ENCODE measurements at regions not wholly inside any gene's neighbourhood (a gene's known extent, or its start where the extent isn't known, plus 50 kb on each side); places are given as distances from the start of the nearest gene placed in this dataset.

DNA sequence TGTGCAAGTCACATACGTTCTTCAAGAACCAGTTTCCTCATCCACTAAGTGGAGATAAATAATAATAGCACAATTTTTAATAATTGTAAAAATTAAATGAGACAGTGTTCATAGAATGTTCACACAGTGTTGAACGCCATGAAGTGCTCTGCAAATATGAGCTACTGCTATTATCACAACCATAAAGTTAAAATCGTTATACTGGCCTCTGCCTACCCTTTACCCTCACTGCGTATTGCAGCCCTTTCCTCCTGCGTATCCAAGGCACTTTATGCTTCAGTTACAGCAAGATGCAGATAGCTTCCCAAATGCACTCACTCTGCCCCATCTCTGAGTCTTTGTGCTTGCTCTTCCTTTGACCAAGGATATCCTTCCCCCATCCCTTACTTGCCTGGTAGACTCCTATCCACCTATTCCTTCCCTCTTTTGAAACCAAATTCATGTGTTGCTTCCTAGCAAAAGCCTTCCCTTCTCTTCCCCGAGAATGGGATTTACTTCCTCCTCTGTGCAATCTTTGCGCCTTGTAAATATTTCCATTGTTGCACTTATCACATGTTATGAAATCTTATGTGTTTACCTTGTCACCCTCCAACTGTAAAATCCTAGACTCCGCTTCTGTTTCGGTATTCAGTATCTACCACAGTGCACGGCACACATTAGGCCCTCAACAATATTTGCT lies 196.9 kb downstream of the ADAMTS15 start:
- DNase-seq = no peak

DNA sequence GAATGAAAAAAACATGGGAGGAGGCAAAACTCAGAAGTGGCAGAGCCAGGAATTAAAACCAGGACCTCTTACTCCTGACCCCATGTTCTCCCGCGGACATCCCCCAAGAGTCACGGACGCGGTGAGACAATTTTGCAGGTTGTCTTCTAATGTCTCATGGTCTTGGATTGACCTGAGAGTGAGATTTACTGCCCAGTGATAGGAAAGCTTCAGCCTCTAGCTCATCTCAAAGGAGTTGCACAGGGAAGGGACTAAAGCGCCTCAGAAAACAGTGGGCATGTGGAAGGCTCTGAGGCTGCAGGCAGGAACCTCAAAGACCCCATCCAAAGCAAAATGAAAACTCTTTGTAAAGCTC lies 197.4 kb downstream of the ADAMTS15 start:
- DNase-seq = no peak

DNA sequence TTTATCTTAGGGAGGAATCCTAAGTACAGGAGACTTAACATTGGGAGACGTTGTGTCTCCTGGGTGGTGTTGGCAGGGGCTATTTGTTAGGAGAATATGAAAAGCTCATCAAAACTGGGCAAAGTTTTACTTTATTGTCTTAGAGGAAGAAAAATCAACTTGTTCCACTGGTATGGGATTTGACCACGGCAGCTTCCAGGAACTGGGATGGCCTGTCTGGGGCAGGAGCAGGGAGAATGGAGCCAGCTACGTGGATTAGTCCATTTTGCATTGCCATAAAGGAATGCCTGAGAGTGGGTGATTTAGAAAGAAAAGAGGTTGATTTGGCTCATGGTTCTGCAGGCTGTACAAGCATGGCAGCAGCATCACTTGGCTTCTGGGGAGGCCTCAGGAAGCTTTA lies 198.4 kb downstream of the ADAMTS15 start:
- no peak for DNase-seq

DNA sequence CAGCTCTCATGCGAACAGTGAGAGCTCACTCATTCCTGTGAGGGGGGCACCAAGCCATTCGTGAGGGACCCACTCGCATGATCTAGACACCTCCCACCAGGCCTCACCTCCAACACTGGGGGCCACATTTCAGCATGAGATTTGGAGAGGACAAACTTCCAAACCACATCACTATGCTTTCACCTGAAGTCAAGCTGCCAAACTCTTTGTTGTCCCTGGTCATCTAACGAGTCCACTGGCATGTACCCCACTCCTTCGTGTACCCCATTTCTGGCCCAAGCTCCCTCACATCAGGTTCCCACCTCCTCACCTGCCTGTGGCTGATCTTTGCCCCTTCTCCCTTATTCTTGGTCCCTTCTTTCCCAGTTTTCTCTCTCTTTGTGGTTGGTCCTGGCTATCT lies 198.9 kb downstream of the ADAMTS15 start:
- no peak for DNase-seq

DNA sequence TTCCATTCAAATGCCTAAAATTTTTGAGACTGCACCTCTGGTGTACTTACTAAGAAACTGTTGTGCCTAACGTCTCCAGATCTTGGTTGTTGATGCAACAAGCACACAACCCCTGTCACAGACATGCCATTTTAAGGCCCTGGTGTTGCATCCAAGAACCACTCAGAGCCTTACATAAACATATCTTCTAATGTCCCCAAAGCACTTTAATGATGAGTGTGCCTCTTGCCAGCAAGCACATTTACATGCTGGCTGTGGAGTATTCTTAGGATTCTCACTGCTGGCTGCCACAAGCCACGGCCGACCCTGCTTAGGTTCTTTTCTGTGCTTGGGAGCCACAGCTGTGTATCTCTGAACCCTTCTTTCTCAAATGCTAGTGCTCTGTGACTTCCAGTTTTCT lies 201.4 kb downstream of the ADAMTS15 start:
- DNase-seq = no peak

DNA sequence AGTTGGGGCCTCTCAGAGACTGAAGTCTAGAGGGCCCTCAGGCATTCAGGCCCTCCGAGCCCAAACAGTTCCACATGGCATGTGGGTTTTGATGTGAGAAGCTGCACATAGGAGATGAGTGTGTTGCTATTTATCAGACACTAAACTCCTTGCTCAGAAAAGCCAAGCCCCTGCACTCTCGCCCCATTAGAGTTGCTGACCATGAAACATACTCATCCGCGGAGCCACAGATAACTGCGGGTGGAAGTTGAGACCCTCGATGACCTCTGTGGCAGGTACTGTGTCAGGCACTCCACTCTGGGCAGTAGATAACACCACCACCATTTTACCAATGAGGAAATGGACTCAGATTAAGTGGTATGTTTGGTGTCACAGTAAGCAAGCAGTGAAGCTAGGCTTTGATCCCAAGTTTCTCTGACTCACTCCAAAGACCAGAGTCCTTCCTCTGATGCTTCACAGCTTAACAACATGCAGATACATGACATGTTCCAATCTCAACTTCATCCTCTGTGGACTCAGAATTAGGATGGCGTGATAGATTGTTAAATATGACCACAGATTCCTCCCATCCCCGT lies 202.1 kb downstream of the ADAMTS15 start:
- no peak for DNase-seq

DNA sequence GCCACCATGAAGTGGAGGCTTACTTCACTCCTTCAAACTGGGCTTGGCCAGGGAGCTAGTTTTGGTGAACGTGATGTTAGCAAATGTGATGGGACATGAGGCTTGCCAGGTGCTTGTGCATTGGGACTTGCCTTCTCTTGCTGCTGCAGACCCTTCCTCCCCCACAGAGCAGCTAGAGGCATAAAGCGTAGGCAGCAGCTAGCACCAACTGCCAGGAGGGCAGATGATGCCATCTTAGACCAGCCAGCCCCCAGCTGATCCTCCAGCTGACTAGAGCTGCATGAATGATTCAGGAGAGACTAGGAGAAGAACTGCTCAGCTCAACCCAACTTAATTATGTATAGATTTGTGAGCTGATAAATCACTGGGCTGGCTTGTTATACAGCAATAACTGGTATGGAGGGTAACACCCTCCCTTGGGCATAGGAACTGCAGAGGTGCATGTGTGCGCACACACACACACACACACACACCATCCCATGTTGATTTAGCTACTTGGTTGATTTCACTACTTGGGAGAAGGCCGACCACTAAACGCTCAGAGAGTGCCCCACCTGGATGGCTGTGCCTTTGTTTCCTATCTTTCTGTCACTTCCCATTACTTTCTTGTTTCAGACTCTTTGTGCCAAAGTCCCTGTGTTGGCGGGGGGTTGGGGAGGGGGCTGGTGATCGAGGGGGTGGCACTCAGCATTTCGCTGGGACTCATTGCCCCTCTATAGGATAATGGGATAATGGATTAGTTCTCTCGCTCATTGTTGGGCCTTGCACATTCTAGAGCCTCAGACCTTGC lies 202.8 kb downstream of the ADAMTS15 start:
- no peak for DNase-seq

DNA sequence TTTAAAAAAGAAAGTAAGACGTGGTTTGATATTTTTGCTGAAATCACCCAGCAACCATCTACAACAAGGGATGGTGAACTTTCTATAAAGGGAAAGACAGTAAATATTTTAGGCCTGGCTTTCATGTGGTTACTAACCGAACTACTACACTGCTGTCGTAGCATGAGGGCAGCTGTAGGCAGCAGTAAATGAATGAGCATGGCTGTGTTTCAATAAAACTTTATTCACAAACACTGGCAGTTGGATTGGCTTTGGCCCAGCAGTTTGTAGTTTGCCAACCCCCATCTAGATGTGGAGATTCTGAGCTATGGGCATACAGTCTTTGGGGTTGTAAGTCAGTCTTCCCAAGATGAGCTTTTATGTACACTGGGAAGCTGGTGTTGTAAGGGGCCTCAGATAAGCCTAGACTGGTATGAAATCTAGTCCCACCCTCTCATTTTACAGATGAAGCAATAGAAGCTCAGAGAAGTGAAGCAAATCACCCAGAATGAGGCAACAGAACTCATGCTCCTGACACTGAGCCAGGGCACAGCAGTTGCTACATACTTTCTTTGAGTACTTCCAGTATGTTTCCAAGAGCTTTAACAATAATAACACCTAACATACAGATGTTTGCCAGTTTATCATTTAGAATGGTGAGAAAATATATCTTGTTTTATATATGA lies 204.4 kb downstream of the ADAMTS15 start:
- no peak for DNase-seq

DNA sequence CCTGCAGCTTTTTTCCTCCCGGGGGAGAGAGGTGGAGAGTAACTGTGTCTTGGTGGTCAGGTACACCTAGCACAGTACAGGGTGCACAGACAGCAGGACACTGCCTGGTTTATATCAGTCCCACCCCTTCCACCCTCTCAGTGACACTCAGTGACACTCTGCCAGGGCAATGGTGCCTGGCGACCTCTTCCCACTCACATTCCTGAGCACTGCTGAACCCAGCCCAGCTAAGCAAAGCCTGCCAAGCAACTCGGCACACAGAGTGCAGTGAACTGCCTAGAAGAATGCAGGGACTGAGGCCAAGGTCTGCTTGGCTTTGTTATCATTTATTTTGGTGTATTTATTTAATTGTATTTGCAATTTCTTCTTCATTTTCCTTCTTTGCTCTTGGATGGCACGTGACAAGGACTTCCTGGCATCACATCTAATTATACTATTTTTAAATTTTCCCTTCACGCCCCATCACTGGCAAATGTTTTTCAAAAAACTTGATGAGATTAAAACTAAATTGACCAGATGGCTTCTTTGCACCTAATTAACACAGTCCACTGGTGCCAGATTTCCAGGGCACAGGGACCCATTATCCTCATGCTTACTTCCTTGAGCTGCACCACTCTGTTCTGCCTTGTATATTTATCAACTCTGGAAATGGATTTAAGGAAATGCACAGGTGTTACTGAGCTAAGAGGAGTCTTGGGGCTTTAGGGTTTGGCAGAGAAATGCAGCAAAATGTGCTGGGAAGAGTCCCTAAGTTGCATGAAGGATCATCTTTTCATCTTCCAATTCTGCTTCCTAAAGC lies 205.6 kb downstream of the ADAMTS15 start:
- no peak for DNase-seq

DNA sequence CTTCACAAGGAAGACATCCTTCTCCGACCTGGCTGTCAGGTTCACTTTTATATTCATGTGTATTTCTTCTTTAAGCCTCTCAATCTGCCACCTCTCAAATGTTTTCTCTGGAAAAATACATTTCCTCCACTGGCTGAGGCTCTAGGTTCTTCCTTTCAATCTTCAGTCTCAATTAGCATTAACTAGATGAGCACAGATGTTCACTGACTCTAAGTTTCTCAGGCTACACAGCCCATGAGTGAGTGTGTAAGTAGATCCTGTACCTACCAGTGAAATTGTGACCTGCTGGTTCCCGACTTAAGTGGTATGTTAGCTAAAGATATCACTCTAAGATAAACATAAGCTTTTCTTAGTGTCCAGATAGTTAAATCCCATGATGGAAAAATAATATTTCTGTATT lies 206.9 kb downstream of the ADAMTS15 start:
- no peak for DNase-seq

DNA sequence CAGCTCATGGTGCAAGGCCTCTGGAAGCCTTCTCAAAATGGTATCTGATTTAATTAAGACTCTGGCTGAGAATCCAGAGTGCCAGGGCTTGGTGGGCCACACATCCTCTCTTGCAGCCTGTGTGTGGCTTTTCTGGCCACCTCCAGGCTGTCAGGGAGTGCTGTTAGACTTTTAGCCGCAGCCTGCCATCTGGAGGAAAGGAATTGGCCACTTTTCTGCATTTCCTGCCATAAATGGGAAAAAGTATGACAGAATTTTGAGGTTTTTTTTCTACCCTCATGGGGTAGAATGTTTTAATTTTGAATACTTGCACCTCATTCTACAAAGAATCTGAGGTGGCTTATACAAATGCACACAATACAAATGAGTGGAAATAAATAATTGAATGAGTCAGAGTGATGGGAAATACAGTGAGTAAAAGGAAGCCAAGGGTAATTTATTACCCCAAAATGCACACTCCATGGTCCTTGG lies 218.4 kb downstream of the ADAMTS15 start:
- DNase-seq = no peak

DNA sequence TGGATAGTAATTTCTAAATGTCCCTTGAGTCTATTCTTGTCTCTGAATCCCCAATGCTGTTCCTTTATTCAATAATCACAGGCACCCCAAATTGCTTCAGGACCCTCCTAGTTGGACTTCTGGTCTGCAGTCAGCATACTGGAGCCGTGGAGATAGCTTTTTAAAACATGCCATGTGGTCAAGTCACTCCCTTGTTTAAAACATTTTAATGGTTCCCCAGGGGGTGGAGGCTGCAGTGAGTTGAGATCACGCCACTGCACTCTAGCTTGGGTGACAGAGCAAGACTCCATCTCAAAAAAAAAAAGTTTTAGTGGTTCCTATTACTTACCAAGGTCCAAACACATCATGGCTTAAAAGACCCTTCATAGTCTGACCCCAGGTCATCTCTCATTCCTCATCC lies 220.3 kb downstream of the ADAMTS15 start:
- DNase-seq = no peak

DNA sequence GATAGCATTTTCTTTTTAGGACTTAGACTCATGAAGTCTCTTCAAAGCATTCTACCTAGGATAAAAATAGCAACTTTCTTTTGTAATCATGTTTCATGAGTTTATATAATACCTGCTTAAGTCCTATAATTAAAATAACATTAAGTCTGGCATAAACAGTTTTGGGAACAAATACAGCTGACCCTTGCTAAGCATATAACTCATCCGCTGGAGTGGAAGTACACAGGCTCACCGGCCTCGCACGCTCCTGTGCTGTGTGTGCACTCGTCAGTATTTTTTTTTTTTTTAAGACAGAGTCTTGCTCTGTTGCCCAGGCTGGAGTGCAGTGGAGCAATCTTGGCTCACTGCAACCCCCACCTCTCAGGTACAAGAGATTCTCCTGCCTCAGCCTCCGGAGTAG lies 221.8 kb downstream of the ADAMTS15 start:
- no peak for DNase-seq

DNA sequence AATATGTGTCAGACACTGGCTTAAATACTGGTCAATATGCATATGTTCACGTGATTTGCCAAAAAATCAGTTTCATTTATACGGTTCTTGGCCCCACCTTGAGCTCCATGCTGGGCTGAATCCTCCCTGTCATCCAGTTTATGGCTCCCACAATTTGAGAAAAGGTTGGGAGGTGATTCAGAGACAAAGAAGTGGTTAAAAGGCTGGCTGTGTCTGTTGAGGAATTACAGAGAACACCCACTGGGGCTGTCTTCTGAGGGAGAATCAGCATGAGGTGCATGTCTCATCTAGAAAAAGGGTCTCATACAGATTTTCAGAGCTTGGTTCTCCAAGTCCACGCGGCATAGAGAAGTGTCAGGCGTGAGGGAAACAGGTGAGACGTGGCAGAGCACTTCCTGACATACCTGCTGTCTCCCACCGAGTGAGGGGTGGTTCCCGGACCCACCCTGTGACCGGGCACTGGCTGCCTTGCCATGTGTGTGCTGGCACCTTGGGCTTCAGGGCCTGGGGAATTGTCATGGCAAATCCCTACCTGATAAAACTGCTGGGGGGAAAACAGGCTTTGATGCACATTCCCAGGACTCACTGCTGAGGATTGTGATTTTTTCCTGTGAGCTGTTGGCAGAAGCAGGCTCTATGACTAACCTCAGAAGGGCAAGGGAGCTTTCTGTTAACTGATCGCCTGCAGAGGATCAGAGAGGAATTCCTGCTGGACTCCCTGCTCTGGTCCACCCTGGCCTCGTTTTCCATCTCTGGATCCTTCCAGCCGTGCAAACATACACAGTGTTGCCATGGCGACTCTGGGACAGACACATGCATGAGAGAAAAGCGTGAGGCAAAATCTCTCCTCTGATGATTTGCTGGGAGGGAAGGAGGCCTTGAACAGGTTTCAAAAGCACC lies 223.6 kb downstream of the ADAMTS15 start:
- DNase-seq = no peak

DNA sequence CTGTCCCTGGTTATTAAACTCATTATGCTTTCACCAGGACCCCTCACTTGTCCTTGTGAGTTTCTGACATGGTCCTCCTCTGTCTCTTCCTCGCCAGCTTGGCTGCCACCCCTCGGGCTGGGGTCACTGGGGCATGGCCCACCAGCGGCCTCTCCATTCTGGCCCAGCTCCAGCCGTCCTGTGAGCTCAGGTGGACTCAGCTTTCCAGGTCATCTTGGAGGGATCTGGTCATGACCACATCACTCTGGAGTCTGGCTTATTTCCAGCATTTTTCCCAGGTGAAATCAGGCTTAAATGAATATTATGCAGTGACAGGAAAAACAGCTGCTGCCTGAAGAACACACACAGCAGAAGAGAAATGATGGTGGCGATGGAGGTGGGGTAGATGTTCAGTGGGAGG lies 224.5 kb downstream of the ADAMTS15 start:
- no peak for DNase-seq

DNA sequence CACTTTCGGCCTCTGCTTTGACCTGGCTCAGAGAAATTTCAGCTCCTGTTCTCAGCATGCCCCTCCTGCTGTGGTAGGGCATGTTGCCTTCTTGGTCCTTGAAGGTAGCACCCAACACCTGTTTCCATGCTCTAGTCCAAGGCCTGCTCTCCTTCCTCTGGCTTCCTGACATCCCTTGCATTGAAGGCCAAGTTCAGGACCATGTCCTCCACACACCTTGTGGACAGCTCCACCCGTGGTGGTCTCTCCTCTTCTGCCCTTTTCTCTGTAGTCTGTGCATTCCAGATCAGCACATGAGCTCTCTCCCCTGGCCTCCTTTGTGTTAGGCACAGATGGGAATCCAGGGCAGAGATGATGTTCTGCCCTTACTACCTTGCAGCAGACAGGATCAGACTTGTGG lies 225.3 kb downstream of the ADAMTS15 start:
- no peak for DNase-seq

DNA sequence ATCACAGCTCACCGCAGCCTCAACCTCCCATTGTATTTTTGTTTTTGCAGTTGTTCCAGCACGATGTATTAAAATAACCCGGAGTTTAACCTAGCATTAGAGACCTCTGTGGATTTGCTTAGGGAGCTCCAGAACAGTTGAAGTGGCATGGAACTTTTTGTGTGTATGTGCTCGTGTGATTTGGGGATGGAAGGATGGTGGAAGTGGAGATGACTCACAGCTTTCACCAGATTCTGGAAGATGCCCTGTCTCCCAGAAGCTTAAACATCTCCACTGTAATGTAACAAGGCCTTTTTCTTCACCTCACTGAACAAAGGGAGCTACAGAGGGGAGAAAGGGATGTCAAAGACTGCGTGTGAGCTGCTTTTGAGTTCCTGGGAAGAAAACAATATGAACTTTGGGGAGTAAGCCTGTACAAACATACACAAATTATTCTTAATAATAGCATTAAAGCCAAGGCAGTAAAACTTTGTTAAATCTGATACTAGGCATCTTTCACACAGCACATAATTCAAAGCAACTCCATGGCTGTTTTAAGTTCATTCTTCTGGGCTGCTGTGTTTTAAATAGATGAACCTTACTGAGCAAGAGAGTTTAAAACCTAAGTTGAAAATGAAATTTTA lies 226.4 kb downstream of the ADAMTS15 start:
- DNase-seq = no peak

DNA sequence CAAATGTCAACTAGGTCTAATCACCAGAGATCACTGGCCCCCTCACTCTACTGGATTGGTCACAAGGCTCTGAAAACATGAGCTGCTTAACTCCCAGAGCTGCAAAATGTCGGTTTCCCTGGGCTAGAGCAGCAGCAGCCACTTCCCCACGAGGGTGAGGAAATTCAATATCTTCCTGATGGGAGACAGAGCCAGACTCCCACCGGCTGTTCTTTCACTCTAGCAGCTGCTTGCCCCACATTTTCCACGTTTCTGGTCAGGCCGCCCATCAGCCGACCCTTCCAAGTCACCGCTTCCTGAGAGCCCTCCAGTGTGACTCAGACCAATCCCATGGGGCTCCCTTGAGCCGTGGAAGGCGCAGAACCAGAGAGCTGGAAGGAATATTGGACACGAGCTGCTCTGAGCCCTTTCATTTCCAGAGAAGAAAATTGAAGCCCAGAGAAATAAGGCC lies 227.0 kb downstream of the ADAMTS15 start:
- no peak for DNase-seq

DNA sequence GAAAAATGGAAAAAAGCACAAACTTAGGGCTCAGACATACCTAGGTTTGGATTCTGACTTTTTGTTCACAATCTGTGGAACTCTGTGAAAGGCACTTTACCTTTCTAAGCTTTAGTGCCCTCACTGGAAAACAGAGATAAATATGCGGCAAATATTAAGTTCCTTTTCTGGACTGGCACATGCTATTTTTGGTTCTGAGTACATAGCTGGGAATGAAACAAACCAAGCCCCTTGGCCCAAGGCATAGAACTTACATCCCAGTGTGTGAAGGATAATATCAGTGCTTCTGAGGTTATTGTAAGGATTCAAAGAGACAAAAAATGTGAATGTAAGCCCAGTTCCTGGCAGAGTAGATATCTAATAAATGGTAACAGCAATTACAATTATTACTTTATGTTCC lies 227.5 kb downstream of the ADAMTS15 start:
- DNase-seq = no peak

DNA sequence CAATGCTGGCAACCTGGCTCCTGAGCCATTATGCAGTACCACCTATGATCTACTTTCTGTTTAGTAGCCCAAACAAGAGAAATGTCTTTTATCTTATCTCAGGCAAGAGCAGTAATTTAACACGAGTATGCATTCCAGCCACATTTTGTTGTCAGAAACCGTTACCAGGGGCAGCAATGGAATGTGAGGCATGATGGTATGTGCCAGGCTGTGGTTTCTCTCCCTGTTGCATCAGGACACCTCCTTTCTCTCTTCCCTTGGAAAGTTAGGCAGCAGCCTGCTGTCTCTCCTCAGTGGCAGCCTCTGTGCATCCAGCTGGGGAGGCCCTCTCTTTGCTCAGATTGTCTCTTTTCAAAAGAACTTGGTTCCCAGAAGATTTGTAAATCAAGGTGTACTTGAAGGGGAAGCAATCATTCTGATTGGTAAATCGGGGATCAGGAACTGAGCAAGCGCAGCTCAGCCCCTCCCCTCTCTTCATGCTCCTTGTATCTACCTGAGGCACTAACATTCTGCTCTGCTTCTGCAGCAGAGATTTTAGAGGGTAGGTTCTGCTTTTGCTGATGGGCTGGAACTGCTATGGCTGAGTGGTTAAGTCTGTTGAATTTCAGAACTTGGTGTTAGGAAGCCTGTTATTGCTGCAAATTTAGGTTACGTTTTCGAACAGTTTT lies 229.2 kb downstream of the ADAMTS15 start:
- no peak for DNase-seq

DNA sequence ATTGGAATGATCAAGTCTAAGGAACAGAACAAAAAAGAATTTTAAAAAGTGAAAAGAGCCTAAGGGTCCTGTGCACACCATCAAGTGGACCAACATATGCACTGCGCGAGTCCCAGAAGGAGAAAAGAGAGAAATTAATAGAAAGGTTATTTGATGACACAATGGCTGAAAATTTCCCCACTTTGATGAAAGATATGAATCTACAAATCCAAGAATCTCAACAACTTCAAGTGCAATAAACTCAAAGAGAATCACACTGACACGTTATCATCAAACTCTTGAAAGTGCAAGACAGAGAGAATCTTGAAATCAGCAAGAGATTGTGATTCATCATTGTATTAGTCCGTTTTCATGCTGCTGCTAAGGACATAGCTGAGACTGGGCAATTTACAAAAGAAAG lies 230.8 kb downstream of the ADAMTS15 start:
- DNase-seq = no peak
